ENCODE measurements at regions not wholly inside any gene's neighbourhood (a gene's known extent, or its start where the extent isn't known, plus 50 kb on each side); places are given as distances from the start of the nearest gene placed in this dataset.
"Not testable (repeated sequence)": the region's sequence is repeated elsewhere in the genome, so short reads cannot be mapped to it uniquely, and the experiment has no call there.

DNA sequence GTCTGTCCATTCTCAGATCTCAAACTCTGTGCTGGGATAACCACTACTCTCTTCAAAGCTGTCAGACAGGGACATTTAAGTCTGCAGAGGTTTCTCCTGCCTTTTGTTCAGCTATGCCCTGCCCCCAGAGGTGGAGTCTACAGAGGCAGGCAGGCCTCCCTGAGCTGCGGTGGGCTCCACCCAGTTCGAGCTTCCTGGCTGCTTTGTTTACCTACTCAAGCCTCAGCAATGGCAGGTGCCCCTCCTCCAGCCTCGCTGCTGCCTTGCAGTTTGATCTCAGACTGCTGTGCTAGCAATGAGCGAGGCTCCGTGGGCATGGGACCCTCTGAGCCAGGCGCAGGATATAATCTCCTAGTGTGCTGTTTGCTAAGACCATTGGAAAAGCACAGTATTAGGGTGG, 53.1 kb upstream of the HUNK start:
- not testable (repeated sequence) for DNase-seq (ENCODE audit: insufficient read length); FAIRE-seq

DNA sequence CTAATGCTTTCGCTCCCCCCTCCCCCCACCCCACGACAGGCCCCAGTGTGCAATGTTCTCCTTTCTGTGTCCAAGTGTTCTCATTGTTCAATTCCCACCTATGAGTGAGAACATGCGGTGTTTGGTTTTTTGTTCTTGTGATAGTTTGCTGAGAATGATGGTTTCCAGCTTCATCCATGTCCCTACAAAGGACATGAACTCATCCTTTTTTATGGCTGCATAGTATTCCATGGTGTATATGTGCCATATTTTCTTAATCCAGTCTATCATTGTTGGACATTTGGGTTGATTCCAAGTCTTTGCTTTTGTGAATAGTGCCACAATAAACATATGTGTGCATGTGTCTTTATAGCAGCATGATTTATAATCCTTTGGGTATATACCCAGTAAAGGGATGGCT, 58.5 kb upstream of the HUNK start:
- not testable (repeated sequence) for DNase-seq (ENCODE audit: insufficient read length); FAIRE-seq

DNA sequence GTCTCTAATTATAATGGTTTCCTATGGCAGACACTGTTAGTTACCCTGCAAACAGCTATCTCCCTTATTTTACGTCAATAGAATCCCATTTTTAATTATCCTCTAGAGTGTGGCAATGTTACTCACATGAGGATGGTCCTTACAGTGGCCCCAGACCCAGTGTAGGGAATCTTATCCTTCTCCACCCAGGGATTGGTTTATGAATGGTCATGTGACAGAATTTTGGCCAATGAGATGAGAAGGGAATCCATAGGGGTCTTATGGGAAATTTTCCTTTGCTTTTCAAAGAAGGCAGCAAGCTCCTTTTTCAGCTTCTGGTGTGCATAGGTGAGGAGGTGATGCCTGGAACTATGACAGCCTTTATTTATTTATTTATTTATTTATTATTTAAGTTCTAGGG, 59.0 kb upstream of the HUNK start:
- no peak for FAIRE-seq
- TF ChIP-seq POLR2AphosphoS5 (IDR thresholded peaks at IDR 0.05; ENCODE audit: low read depth, low read length) (no peak), POLR2A (IDR thresholded peaks at IDR 0.05; ENCODE audit: low read depth, low read length) (no peak), TAF1 (IDR thresholded peaks at IDR 0.05; ENCODE audit: borderline replicate concordance, low read depth, low read length) (no peak)
- DNase-seq (ENCODE audit: insufficient read length): no peak

DNA sequence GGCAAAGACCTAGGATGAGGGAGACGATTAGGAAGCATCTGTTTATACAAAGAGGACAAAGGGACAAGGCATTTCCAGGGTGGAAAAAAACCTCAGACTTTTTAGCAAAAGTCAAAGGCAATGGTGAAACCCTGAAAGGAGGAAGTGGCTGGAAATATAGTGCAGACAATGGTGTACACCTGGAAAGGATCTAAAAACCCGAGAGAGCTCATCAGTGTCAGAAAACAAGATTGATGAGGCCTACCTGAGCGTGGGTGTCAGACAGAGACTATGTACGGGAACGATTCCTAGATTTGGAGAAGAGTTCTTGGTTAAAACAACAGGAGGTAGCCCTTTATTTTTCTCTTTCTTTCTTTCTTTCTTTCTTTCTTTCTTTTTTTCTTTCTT, 68.8 kb upstream of the HUNK start:
- FAIRE-seq: no peak
- no peak for TF ChIP-seq POLR2AphosphoS5 (IDR thresholded peaks at IDR 0.05; ENCODE audit: low read depth, low read length)
- no peak for TF ChIP-seq POLR2A (IDR thresholded peaks at IDR 0.05; ENCODE audit: low read depth, low read length)
- no peak for TF ChIP-seq TAF1 (IDR thresholded peaks at IDR 0.05; ENCODE audit: borderline replicate concordance, low read depth, low read length)
- DNase-seq (ENCODE audit: insufficient read length): no peak

DNA sequence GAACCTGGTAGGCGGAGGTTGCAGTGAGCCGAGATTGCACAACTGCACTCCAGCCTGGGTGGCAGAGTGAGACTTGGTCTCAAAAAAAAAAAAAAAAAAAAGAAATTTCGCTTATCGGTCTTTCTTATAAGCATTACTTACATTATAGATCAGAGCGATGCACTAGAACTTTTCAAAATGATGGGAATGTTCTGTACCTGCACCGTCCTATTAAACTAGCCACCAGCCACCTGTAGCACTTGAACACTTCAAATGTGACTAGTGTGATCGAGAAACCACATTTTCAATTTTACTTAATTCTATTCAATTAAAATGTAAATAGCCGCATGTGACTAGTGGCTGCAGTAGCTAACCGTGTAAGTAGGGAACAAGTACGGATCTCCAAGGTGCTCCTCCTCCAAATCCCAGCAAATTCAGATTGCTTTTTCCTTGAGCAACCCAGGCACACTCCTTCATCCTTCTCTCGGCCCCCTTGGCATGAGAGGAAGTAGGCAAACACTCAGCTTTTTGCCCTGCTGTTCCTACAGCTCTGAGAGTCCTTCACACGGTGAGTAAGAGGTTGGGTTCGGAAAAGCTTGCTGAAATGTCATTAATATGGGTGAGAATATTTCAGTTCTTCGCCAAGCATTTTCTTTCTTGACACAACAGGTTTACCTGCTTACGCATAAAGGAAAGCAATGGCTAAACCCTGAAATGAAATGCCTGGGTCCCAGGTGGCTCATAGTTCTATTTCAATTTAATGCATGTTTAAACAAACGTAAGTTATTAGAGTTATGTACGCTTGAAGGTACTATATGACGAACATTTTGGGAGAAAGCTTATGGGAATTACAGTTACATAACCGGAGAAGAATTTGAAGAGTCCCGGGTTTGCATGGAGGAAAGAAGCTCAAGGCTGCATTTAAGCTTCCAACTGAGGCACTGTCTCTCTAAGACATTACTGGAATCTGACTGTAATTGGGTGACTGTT, 69.5 kb upstream of the HUNK start:
- no peak for DNase-seq (ENCODE audit: insufficient read length)
- TF ChIP-seq TAF1 (IDR thresholded peaks at IDR 0.05; ENCODE audit: borderline replicate concordance, low read depth, low read length) (no peak), POLR2AphosphoS5 (IDR thresholded peaks at IDR 0.05; ENCODE audit: low read depth, low read length) (no peak), POLR2A (IDR thresholded peaks at IDR 0.05; ENCODE audit: low read depth, low read length) (no peak)
- FAIRE-seq: no peak

DNA sequence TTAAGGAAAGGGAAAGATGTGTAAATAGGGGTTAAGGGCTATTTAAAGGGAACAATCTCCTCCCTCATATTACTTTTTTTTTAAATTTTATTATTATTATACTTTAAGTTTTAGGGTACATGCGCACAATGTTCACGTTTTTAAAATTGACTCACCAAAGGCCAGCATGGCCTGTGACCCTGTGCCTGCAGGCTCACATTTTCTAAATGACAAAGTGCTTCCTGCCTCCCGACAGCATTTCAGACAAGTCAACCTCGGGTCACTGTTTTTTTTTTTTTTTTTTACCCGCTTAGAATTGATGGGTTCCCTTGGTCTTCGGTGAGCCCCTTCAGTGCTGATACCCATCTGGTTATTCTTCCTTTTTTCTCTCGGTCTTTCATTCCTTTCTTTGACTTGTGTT, 70.4 kb upstream of the SCAF4 start:
- TF ChIP-seq POLR2AphosphoS5 (IDR thresholded peaks at IDR 0.05; ENCODE audit: low read depth, low read length) (no peak), POLR2A (IDR thresholded peaks at IDR 0.05; ENCODE audit: low read depth, low read length) (no peak), TAF1 (IDR thresholded peaks at IDR 0.05; ENCODE audit: borderline replicate concordance, low read depth, low read length) (no peak)
- DNase-seq (ENCODE audit: insufficient read length) (no peak), FAIRE-seq (no peak)

DNA sequence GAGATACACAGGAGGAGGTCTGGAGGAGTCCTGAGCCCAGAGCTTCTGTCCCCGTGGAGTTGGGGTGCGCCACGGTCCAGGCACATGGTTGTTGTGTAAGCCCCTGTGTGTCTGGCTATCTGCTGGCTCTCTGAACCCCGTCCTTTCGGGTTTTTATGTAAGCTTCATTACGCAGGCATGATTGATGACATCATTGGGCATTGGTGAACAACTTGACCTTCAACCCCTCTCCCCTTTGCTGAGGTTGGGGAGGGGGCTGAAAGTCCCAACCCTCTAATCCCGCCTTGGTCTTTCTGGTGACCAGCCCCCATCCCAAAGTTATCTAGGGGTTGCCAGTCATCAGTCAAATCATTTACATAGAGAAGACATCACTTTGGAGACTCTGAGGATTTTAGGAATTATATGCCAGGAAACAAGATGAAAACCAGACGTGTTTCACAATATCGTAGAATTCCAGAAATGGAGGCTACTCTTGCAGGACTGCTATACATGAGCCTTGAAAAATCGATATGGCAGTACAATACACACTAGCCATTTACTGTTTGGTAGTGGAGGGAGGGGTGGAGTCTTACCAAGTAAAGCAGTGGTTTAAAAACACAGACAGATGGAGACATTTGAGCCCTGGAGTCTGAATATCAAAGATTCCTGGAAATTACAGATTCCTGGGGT, 69.8 kb upstream of the SCAF4 start:
- DNase-seq (ENCODE audit: insufficient read length) (no peak), FAIRE-seq (no peak)
- no peak for TF ChIP-seq POLR2A (IDR thresholded peaks at IDR 0.05; ENCODE audit: low read depth, low read length)
- no peak for TF ChIP-seq POLR2AphosphoS5 (IDR thresholded peaks at IDR 0.05; ENCODE audit: low read depth, low read length)

DNA sequence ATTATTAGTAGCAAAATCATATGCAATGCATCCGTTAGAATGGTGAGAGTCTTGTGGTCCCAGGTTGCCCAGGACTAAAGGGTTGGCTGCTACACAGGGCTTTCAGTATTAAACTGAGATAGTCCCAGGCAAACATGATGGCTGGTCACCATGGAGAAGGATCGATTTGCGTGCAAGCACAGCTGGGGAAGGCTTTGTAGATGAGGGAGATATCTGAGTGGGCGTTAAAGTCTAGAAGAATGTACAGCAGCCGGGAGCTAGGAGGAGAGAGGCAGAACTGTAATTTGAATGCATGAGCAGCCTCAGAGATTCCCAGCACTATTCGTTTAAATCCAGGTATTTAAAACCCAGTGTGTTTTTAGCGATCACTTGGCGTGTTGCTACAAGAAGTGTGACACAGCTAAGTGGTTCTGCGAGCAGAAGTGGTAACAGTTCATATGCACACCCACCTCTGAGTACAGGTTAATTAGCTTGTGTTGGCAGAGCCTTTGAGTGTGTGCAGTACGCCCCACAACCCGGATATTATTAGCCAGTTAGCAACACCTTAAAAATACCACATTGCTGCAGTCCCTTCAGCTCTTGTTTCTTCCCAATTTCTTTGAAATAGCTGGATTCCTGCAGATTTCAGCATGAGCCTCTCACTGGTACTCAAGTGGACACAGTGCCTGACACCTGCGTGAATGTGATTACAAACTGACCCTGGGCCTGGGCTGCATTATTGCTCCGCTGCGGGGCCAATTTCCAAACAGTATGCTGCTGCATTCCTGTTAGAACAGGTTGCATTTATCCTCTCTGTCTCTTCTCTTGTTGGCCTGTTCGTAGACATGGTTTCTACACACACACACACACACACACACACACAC, 67.2 kb upstream of the SCAF4 start:
- no peak for TF ChIP-seq POLR2AphosphoS5 (IDR thresholded peaks at IDR 0.05; ENCODE audit: low read depth, low read length)
- FAIRE-seq (no peak), DNase-seq (ENCODE audit: insufficient read length) (no peak)

DNA sequence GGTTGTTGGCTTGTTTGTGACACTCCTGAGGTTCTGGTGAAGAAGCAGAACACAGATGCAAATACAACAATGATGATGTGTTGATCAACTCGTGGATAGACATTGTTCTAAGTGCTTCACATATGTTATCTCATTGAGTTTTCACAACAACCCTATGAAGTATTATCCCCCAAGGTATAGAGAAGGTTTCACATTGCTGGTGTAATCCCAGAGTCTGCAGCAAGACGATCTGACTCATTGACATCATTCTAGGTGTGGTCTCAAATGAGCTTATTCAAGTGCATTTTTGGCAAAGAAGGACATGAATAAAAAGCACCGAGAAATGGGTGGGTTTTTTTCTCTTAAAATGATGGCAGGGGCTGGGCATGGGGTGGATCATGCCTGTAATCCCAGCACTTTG, 64.1 kb upstream of the SCAF4 start:
- TF ChIP-seq TAF1 (IDR thresholded peaks at IDR 0.05; ENCODE audit: borderline replicate concordance, low read depth, low read length) (no peak), POLR2A (IDR thresholded peaks at IDR 0.05; ENCODE audit: low read depth, low read length) (no peak), POLR2AphosphoS5 (IDR thresholded peaks at IDR 0.05; ENCODE audit: low read depth, low read length) (no peak)
- no peak for DNase-seq (ENCODE audit: insufficient read length)
- no peak for FAIRE-seq

DNA sequence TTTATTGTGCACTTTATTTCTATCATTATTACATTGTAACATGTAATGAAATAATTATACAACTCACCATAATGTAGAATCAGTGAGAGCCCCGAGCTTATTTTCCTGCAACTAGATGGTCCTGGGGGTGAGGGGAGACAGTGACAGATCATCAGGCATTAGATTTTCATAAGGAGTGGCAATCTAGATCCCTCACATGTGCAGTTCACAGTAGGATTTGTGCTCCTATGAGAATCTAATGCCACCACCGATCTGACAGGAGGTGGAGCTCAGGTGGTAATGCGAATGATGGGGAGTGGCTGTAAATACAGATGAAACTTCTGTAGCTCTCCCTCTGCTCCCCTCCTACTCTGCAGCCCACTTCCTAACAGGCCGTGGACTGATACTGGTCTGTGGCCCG, 58.5 kb upstream of the SCAF4 start:
- not testable (repeated sequence) for DNase-seq (ENCODE audit: insufficient read length); FAIRE-seq

DNA sequence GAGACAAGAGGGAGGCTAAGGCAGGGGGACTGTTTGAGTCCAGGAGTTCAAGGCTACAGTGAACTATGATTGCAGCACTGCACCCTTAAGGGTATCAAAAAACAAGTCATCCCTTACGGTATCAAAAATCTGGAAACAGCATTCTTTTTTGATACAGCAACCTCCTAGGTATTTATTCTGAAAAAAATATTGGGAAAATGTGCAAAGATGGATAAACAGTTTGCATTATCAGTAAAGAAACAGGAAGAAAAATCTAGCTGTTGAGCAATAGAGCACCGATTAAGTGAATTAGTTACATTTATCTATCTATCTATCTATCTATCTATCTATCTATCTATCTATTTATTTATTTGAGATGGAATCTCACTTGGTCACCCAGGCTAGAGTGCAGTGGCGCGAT, 56.7 kb upstream of the SCAF4 start:
- TF ChIP-seq TAF1 (IDR thresholded peaks at IDR 0.05; ENCODE audit: borderline replicate concordance, low read depth, low read length) (no peak), POLR2A (IDR thresholded peaks at IDR 0.05; ENCODE audit: low read depth, low read length) (no peak), POLR2AphosphoS5 (IDR thresholded peaks at IDR 0.05; ENCODE audit: low read depth, low read length) (no peak)
- FAIRE-seq (no peak), DNase-seq (ENCODE audit: insufficient read length) (no peak)

DNA sequence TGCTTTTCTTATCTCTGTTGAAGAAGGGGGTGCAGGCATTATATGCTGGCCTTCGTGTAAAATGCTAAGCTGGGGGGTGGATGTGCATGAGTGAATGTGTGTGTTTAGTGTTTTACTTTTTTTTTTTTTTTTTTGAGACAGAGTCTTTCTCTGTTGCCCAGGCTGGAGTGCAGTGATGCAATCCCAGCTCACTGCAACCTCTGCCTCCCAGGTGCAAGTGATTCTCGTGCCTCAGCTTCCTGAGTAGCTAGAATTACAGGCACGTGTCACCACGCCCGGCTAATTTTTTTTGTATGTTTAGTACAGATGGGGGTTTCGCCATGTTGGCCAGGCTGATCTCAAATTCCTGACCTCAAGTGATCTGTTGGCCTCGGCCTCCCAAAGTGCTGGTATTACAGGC, 55.8 kb upstream of the SCAF4 start:
- not testable (repeated sequence) for FAIRE-seq; DNase-seq (ENCODE audit: insufficient read length)
